ENCODE measurements at regions not wholly inside any gene's neighbourhood (a gene's known extent, or its start where the extent isn't known, plus 50 kb on each side); places are given as distances from the start of the nearest gene placed in this dataset.
"Not testable (repeated sequence)": the region's sequence is repeated elsewhere in the genome, so short reads cannot be mapped to it uniquely, and the experiment has no call there.

- no peaks in the 10 kb centered on the region for H3K9me3 ChIP-seq (ENCODE audit: control insufficient read depth, low read length)
- no peaks in the 10 kb centered on the region for H3K27me3 ChIP-seq (replicated peaks; ENCODE audit: control insufficient read depth, insufficient read depth, low read length)
- H3K9ac ChIP-seq (ENCODE audit: low read length): no peak overlapping the region
- no peaks in the 10 kb centered on the region for H3K36me3 ChIP-seq (ENCODE audit: control insufficient read depth, insufficient read depth, low read length, severe bottlenecking)
- no peak overlapping the region for H3K4me3 ChIP-seq (ENCODE audit: low read length)
- no peak for DNase-seq (ENCODE audit: low read depth)
- no peaks in the 10 kb centered on the region for H3K4me1 ChIP-seq (ENCODE audit: control insufficient read depth, insufficient read depth, low read length)
Measured at GRCh38 chr4:163731071-163731470, 236.6 kb downstream of the TMA16 start.

GRCh38 chr4:163732473-163732872, 238.0 kb downstream of the TMA16 start:
- H3K36me3 ChIP-seq (ENCODE audit: control insufficient read depth, insufficient read depth, low read length, severe bottlenecking): no peaks in the 10 kb centered on the region
- no peaks in the 10 kb centered on the region for H3K4me1 ChIP-seq (ENCODE audit: control insufficient read depth, insufficient read depth, low read length)
- H3K27me3 ChIP-seq (replicated peaks; ENCODE audit: control insufficient read depth, insufficient read depth, low read length): no peaks in the 10 kb centered on the region
- DNase-seq (ENCODE audit: low read depth): no peak
- no peak overlapping the region for H3K9ac ChIP-seq (ENCODE audit: low read length)
- no peak overlapping the region for H3K4me3 ChIP-seq (ENCODE audit: low read length)
- no peaks in the 10 kb centered on the region for H3K9me3 ChIP-seq (ENCODE audit: control insufficient read depth, low read length)

- Histone ChIP-seq H3K9me3 (ENCODE audit: control insufficient read depth, low read length) (no peaks in the 10 kb centered on the region), H3K36me3 (ENCODE audit: control insufficient read depth, insufficient read depth, low read length, severe bottlenecking) (no peaks in the 10 kb centered on the region), H3K4me3 (ENCODE audit: low read length) (no peak overlapping the region), H3K9ac (ENCODE audit: low read length) (no peak overlapping the region), H3K27me3 (replicated peaks; ENCODE audit: control insufficient read depth, insufficient read depth, low read length) (no peaks in the 10 kb centered on the region), H3K4me1 (ENCODE audit: control insufficient read depth, insufficient read depth, low read length) (no peaks in the 10 kb centered on the region)
- DNase-seq (ENCODE audit: low read depth): no peak
Measured at GRCh38 chr4:163736876-163737275, 242.4 kb downstream of the TMA16 start.

GRCh38 chr4:163737846-163738245, 243.4 kb downstream of the TMA16 start:
- H3K4me3 ChIP-seq (ENCODE audit: low read length); H3K27me3 ChIP-seq (replicated peaks; ENCODE audit: control insufficient read depth, insufficient read depth, low read length); H3K36me3 ChIP-seq (ENCODE audit: control insufficient read depth, insufficient read depth, low read length, severe bottlenecking); H3K9me3 ChIP-seq (ENCODE audit: control insufficient read depth, low read length); H3K9ac ChIP-seq (ENCODE audit: low read length); DNase-seq (ENCODE audit: low read depth); H3K4me1 ChIP-seq (ENCODE audit: control insufficient read depth, insufficient read depth, low read length): not testable (repeated sequence)

- no peaks in the 10 kb centered on the region for H3K36me3 ChIP-seq (ENCODE audit: control insufficient read depth, insufficient read depth, low read length, severe bottlenecking)
- H3K9me3 ChIP-seq (ENCODE audit: control insufficient read depth, low read length): no peaks in the 10 kb centered on the region
- no peaks in the 10 kb centered on the region for H3K4me1 ChIP-seq (ENCODE audit: control insufficient read depth, insufficient read depth, low read length)
- DNase-seq (ENCODE audit: low read depth): no peak
- no peaks in the 10 kb centered on the region for H3K27me3 ChIP-seq (replicated peaks; ENCODE audit: control insufficient read depth, insufficient read depth, low read length)
- no peak overlapping the region for H3K4me3 ChIP-seq (ENCODE audit: low read length)
- H3K9ac ChIP-seq (ENCODE audit: low read length): no peak overlapping the region
Measured at GRCh38 chr4:163738521-163738920, 244.0 kb downstream of the TMA16 start.

GRCh38 chr4:163744861-163745260, 250.4 kb downstream of the TMA16 start:
- Histone ChIP-seq H3K9me3 (ENCODE audit: control insufficient read depth, low read length) (no peaks in the 10 kb centered on the region), H3K4me3 (ENCODE audit: low read length) (no peak overlapping the region), H3K4me1 (ENCODE audit: control insufficient read depth, insufficient read depth, low read length) (no peaks in the 10 kb centered on the region), H3K27me3 (replicated peaks; ENCODE audit: control insufficient read depth, insufficient read depth, low read length) (no peaks in the 10 kb centered on the region), H3K36me3 (ENCODE audit: control insufficient read depth, insufficient read depth, low read length, severe bottlenecking) (no peaks in the 10 kb centered on the region), H3K9ac (ENCODE audit: low read length) (no peak overlapping the region)
- DNase-seq (ENCODE audit: low read depth): no peak

GRCh38 chr4:163747293-163747692, 252.8 kb downstream of the TMA16 start:
- no peak for DNase-seq (ENCODE audit: low read depth)
- no peaks in the 10 kb centered on the region for H3K9me3 ChIP-seq (ENCODE audit: control insufficient read depth, low read length)
- H3K36me3 ChIP-seq (ENCODE audit: control insufficient read depth, insufficient read depth, low read length, severe bottlenecking): no peaks in the 10 kb centered on the region
- H3K4me1 ChIP-seq (ENCODE audit: control insufficient read depth, insufficient read depth, low read length): no peaks in the 10 kb centered on the region
- no peak overlapping the region for H3K9ac ChIP-seq (ENCODE audit: low read length)
- no peaks in the 10 kb centered on the region for H3K27me3 ChIP-seq (replicated peaks; ENCODE audit: control insufficient read depth, insufficient read depth, low read length)
- no peak overlapping the region for H3K4me3 ChIP-seq (ENCODE audit: low read length)

GRCh38 chr4:163747886-163748285, 253.4 kb downstream of the TMA16 start:
- Histone ChIP-seq H3K36me3 (ENCODE audit: control insufficient read depth, insufficient read depth, low read length, severe bottlenecking) (no peaks in the 10 kb centered on the region), H3K4me3 (ENCODE audit: low read length) (no peak overlapping the region), H3K9ac (ENCODE audit: low read length) (no peak overlapping the region), H3K4me1 (ENCODE audit: control insufficient read depth, insufficient read depth, low read length) (no peaks in the 10 kb centered on the region), H3K9me3 (ENCODE audit: control insufficient read depth, low read length) (no peaks in the 10 kb centered on the region), H3K27me3 (replicated peaks; ENCODE audit: control insufficient read depth, insufficient read depth, low read length) (no peaks in the 10 kb centered on the region)
- DNase-seq (ENCODE audit: low read depth): no peak

GRCh38 chr4:163748449-163748848, 254.0 kb downstream of the TMA16 start:
- no peaks in the 10 kb centered on the region for H3K27me3 ChIP-seq (replicated peaks; ENCODE audit: control insufficient read depth, insufficient read depth, low read length)
- no peaks in the 10 kb centered on the region for H3K36me3 ChIP-seq (ENCODE audit: control insufficient read depth, insufficient read depth, low read length, severe bottlenecking)
- H3K9me3 ChIP-seq (ENCODE audit: control insufficient read depth, low read length): no peaks in the 10 kb centered on the region
- H3K4me3 ChIP-seq (ENCODE audit: low read length): no peak overlapping the region
- no peak for DNase-seq (ENCODE audit: low read depth)
- no peak overlapping the region for H3K9ac ChIP-seq (ENCODE audit: low read length)
- no peaks in the 10 kb centered on the region for H3K4me1 ChIP-seq (ENCODE audit: control insufficient read depth, insufficient read depth, low read length)

- Histone ChIP-seq H3K36me3 (ENCODE audit: control insufficient read depth, insufficient read depth, low read length, severe bottlenecking) (no peaks in the 10 kb centered on the region), H3K4me3 (ENCODE audit: low read length) (no peak overlapping the region), H3K9ac (ENCODE audit: low read length) (no peak overlapping the region), H3K4me1 (ENCODE audit: control insufficient read depth, insufficient read depth, low read length) (peaks cover 7% of the 10 kb centered on the region), H3K9me3 (ENCODE audit: control insufficient read depth, low read length) (no peaks in the 10 kb centered on the region), H3K27me3 (replicated peaks; ENCODE audit: control insufficient read depth, insufficient read depth, low read length) (no peaks in the 10 kb centered on the region)
- no peak for DNase-seq (ENCODE audit: low read depth)
Measured at GRCh38 chr4:163755013-163755412, 260.5 kb downstream of the TMA16 start.

- no peak for DNase-seq (ENCODE audit: low read depth)
- Histone ChIP-seq H3K36me3 (ENCODE audit: control insufficient read depth, insufficient read depth, low read length, severe bottlenecking) (no peaks in the 10 kb centered on the region), H3K9ac (ENCODE audit: low read length) (no peak overlapping the region), H3K4me1 (ENCODE audit: control insufficient read depth, insufficient read depth, low read length) (peaks cover 7% of the 10 kb centered on the region), H3K27me3 (replicated peaks; ENCODE audit: control insufficient read depth, insufficient read depth, low read length) (no peaks in the 10 kb centered on the region), H3K9me3 (ENCODE audit: control insufficient read depth, low read length) (no peaks in the 10 kb centered on the region), H3K4me3 (ENCODE audit: low read length) (no peak overlapping the region)
Measured at GRCh38 chr4:163757219-163757618, 262.7 kb downstream of the TMA16 start.

GRCh38 chr4:163758032-163758431, 263.5 kb downstream of the TMA16 start:
- no peaks in the 10 kb centered on the region for H3K9me3 ChIP-seq (ENCODE audit: control insufficient read depth, low read length)
- no peaks in the 10 kb centered on the region for H3K27me3 ChIP-seq (replicated peaks; ENCODE audit: control insufficient read depth, insufficient read depth, low read length)
- H3K4me3 ChIP-seq (ENCODE audit: low read length): no peak overlapping the region
- H3K9ac ChIP-seq (ENCODE audit: low read length): no peak overlapping the region
- DNase-seq (ENCODE audit: low read depth): no peak
- peaks cover 7% of the 10 kb centered on the region for H3K4me1 ChIP-seq (ENCODE audit: control insufficient read depth, insufficient read depth, low read length)
- no peaks in the 10 kb centered on the region for H3K36me3 ChIP-seq (ENCODE audit: control insufficient read depth, insufficient read depth, low read length, severe bottlenecking)

Measured in adipocyte (in vitro differentiated cells).